ENCODE measurements at regions not wholly inside any gene's neighbourhood (a gene's known extent, or its start where the extent isn't known, plus 50 kb on each side); places are given as distances from the start of the nearest gene placed in this dataset.
A peak's percentile ranks its signal among the peaks of the same experiment; 100 is the strongest.
"Not testable (repeated sequence)": the region's sequence is repeated elsewhere in the genome, so short reads cannot be mapped to it uniquely, and the experiment has no call there.

- no peak for DNase-seq (ENCODE audit: low spot score)
Observed at GRCh38 chr2:219835493-219835892, 208.1 kb downstream of the SLC4A3 start.

- no peak for DNase-seq (ENCODE audit: low spot score)
Observed at GRCh38 chr2:219836647-219837177, 209.3 kb downstream of the SLC4A3 start.

GRCh38 chr2:219844401-219845091, 217.1 kb downstream of the SLC4A3 start:
- no peak for DNase-seq (ENCODE audit: low spot score)

- no peak for DNase-seq (ENCODE audit: low spot score)
Observed at GRCh38 chr2:219848882-219849281, 221.5 kb downstream of the SLC4A3 start.

- DNase-seq (ENCODE audit: low spot score) = no peak
Observed at GRCh38 chr2:219851169-219851568, 223.7 kb downstream of the SLC4A3 start.

- peak; percentile 27 for DNase-seq (ENCODE audit: low spot score)
Observed at GRCh38 chr2:219851801-219852481, 224.5 kb downstream of the SLC4A3 start.

- no peak for DNase-seq (ENCODE audit: low spot score)
Observed at GRCh38 chr2:219852626-219853025, 225.2 kb downstream of the SLC4A3 start.

GRCh38 chr2:219856602-219857001, 229.2 kb downstream of the SLC4A3 start:
- DNase-seq (ENCODE audit: low spot score) = no peak

- DNase-seq (ENCODE audit: low spot score) = no peak
Observed at GRCh38 chr2:219857751-219858150, 230.3 kb downstream of the SLC4A3 start.

GRCh38 chr2:219861307-219861706, 233.9 kb downstream of the SLC4A3 start:
- DNase-seq (ENCODE audit: low spot score) = no peak

- no peak for DNase-seq (ENCODE audit: low spot score)
Observed at GRCh38 chr2:219864154-219864553, 236.7 kb downstream of the SLC4A3 start.

GRCh38 chr2:219868635-219869034, 241.2 kb downstream of the SLC4A3 start:
- DNase-seq (ENCODE audit: low spot score) = no peak

- no peak for DNase-seq (ENCODE audit: low spot score)
Observed at GRCh38 chr2:219870041-219870440, 242.6 kb downstream of the SLC4A3 start.

- DNase-seq (ENCODE audit: low spot score) = no peak
Observed at GRCh38 chr2:219871351-219871750, 243.9 kb downstream of the SLC4A3 start.

GRCh38 chr2:219875036-219875435, 247.6 kb downstream of the SLC4A3 start:
- no peak for DNase-seq (ENCODE audit: low spot score)

- not testable (repeated sequence) for DNase-seq (ENCODE audit: low spot score)
Observed at GRCh38 chr2:219875986-219876385, 248.6 kb downstream of the SLC4A3 start.

- no peak for DNase-seq (ENCODE audit: low spot score)
Observed at GRCh38 chr2:219876931-219877330, 249.5 kb downstream of the SLC4A3 start.

- no peak for DNase-seq (ENCODE audit: low spot score)
Observed at GRCh38 chr2:219877728-219878127, 250.3 kb downstream of the SLC4A3 start.

GRCh38 chr2:219878516-219878915, 251.1 kb downstream of the SLC4A3 start:
- no peak for DNase-seq (ENCODE audit: low spot score)

- DNase-seq (ENCODE audit: low spot score) = no peak
Observed at GRCh38 chr2:219881851-219882250, 254.4 kb downstream of the SLC4A3 start.

- no peak for DNase-seq (ENCODE audit: low spot score)
Observed at GRCh38 chr2:219886615-219887014, 259.2 kb downstream of the SLC4A3 start.

GRCh38 chr2:219887870-219888269, 260.4 kb downstream of the SLC4A3 start:
- DNase-seq (ENCODE audit: low spot score) = no peak

- no peak for DNase-seq (ENCODE audit: low spot score)
Observed at GRCh38 chr2:219893541-219893940, 266.1 kb downstream of the SLC4A3 start.

All from AG08396 (cell line).